Astrocyte (in vitro differentiated cells and primary cell): ENCODE measurements at regions not wholly inside any gene's neighbourhood (a gene's known extent, or its start where the extent isn't known, plus 50 kb on each side); places are given as distances from the start of the nearest gene placed in this dataset.

Experiments
- DNase-seq: peaks from one replicate; pipeline ENCODE4 v3.0.0-alpha.2; 2010; ENCODE audit warnings: low read depth
- FAIRE-seq: peaks from 2 replicates; lab custom pipeline; 2011; peaks lifted over from hg19 to GRCh38; lab: Jason Lieb, UNC
- H2AFZ ChIP-seq: 2 replicates; pipeline ENCODE4 v1.6.0; 2012; ENCODE audit warnings: low read depth, low read length, inconsistent platforms
- H3K27ac ChIP-seq: 2 replicates; pipeline ENCODE4 v1.5.1; 2011; ENCODE audit warnings: low read depth, low read length, inconsistent platforms
- H3K27me3 ChIP-seq: 2 replicates; pipeline ENCODE4 v1.6.0; 2011; ENCODE audit warnings: low read length, inconsistent platforms; ENCODE audit not compliant: insufficient read depth
- H3K36me3 ChIP-seq: 2 replicates; pipeline ENCODE4 v1.5.1; 2011; ENCODE audit warnings: low read length, inconsistent platforms; ENCODE audit not compliant: insufficient read depth
- H3K4me1 ChIP-seq: 2 replicates; pipeline ENCODE4 v1.5.1; 2011; ENCODE audit warnings: low read length, inconsistent platforms; ENCODE audit not compliant: insufficient read depth
- H3K4me2 ChIP-seq: 2 replicates; pipeline ENCODE4 v1.6.0; 2012; ENCODE audit warnings: low read length, inconsistent platforms
- H3K4me3 ChIP-seq: 2 replicates; pipeline ENCODE4 v1.5.1; 2011; ENCODE audit warnings: low read depth, mild to moderate bottlenecking, low read length, inconsistent platforms; ENCODE audit not compliant: insufficient read depth
- H3K79me2 ChIP-seq: 2 replicates; pipeline ENCODE4 v1.6.0; 2012; ENCODE audit warnings: mild to moderate bottlenecking, low read length, inconsistent platforms; ENCODE audit not compliant: insufficient read depth
- H3K9ac ChIP-seq: 2 replicates; pipeline ENCODE4 v1.6.0; 2012; ENCODE audit warnings: mild to moderate bottlenecking, low read length, inconsistent platforms
- H3K9me3 ChIP-seq: 2 replicates; pipeline ENCODE4 v1.5.1; 2012; ENCODE audit warnings: low read depth, mild to moderate bottlenecking, low read length, inconsistent platforms; ENCODE audit not compliant: insufficient read depth
- H4K20me1 ChIP-seq: 2 replicates; pipeline ENCODE4 v1.6.0; 2012; ENCODE audit warnings: low read length, inconsistent platforms; ENCODE audit not compliant: insufficient read depth
- H3K27ac Mint-ChIP-seq: one replicate; pipeline ENCODE4 v1.8.0; 2021; ENCODE audit warnings: mild to moderate bottlenecking, mixed read lengths; ENCODE audit not compliant: unreplicated experiment
- H3K27me3 Mint-ChIP-seq: one replicate; pipeline ENCODE4 v1.8.0; 2021; ENCODE audit warnings: low read depth, mixed read lengths; ENCODE audit not compliant: unreplicated experiment
- H3K36me3 Mint-ChIP-seq: one replicate; pipeline ENCODE4 v1.8.0; 2021; ENCODE audit warnings: low read depth, mixed read lengths; ENCODE audit not compliant: unreplicated experiment
- H3K4me1 Mint-ChIP-seq: one replicate; pipeline ENCODE4 v1.8.0; 2021; ENCODE audit warnings: low read depth, mixed read lengths; ENCODE audit not compliant: unreplicated experiment
- H3K4me3 Mint-ChIP-seq: one replicate; pipeline ENCODE4 v1.8.0; 2021; ENCODE audit warnings: mild to moderate bottlenecking, moderate library complexity, mixed read lengths; ENCODE audit not compliant: unreplicated experiment
- H3K9me3 Mint-ChIP-seq: one replicate; pipeline ENCODE4 v1.8.0; 2021; ENCODE audit warnings: mild to moderate bottlenecking, mixed read lengths; ENCODE audit not compliant: unreplicated experiment
- EZH2 ChIP-seq: IDR thresholded peaks from 2 replicates; pipeline ENCODE4 v1.6.1; 2012; ENCODE audit warnings: mild to moderate bottlenecking, low read length, inconsistent platforms; ENCODE audit not compliant: insufficient read depth
- TF ChIP-seq, protein P1 (sequence below): IDR thresholded peaks from 2 replicates; pipeline ENCODE4 v1.5.1; 2011; ENCODE audit warnings: low read depth, mild to moderate bottlenecking, inconsistent platforms, low read length, moderate library complexity; ENCODE audit not compliant: insufficient read depth

DNA sequence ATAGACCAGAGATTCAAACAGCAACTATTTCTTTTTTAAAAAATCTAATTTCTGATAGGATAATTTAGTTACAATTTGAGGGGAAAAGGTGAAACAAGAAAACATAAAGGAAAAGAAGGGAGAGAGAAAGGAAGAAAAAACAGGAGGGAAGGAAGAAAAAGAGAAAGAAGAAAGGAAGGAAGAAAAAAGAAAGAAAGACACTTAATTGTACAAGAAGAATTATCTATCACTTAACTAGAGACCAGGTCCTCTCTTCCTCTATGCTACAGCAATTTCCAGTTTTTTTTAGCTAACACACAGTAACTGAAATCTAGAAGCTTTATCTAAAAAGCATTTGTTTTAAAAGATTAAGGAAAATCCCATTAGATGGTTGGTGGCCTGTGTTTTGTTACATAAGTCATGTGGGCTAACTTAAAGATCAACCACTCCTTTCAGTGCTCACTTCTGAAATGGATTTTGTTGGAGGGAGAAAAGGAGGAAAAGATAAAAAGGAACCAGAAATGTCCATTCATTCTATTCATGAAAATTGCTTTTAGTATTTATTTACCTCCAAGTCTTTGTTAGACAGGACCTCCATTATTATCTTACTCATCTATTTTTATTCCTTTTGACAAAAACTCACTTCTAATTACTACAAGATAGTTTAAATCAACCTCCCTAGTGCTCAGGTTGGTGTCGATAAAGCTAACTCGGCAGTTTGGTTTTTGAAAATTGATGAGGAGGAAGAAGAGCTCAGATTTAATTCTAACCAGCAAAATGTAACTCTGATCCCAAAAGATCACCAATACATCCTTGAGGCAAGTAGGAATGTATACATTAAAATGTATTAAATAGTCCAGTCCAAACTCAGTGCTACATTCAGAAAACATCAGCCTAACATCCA lies 251.5 kb upstream of the FN1 start:
- Histone ChIP-seq H3K9me3 (no peaks in the 10 kb centered on the region), H3K27me3 (no peaks in the 10 kb centered on the region), H3K4me2 (no peak overlapping the region), H3K4me3 (no peak overlapping the region), H3K79me2 (no peaks in the 10 kb centered on the region), H3K4me1 (peaks cover 30% of the 10 kb centered on the region), H4K20me1 (no peaks in the 10 kb centered on the region), H3K9ac (no peak overlapping the region), H3K27ac (no peak overlapping the region), H2AFZ (no peak overlapping the region), H3K36me3 (no peaks in the 10 kb centered on the region)
- DNase-seq, result no peak
- no peaks in the 10 kb centered on the region for H3K9me3 Mint-ChIP-seq
- TF ChIP-seq, protein P1, sequence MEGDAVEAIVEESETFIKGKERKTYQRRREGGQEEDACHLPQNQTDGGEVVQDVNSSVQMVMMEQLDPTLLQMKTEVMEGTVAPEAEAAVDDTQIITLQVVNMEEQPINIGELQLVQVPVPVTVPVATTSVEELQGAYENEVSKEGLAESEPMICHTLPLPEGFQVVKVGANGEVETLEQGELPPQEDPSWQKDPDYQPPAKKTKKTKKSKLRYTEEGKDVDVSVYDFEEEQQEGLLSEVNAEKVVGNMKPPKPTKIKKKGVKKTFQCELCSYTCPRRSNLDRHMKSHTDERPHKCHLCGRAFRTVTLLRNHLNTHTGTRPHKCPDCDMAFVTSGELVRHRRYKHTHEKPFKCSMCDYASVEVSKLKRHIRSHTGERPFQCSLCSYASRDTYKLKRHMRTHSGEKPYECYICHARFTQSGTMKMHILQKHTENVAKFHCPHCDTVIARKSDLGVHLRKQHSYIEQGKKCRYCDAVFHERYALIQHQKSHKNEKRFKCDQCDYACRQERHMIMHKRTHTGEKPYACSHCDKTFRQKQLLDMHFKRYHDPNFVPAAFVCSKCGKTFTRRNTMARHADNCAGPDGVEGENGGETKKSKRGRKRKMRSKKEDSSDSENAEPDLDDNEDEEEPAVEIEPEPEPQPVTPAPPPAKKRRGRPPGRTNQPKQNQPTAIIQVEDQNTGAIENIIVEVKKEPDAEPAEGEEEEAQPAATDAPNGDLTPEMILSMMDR, result no peak
- no peak for TF ChIP-seq EZH2
- FAIRE-seq, result peak; percentile 20
- no peak overlapping the region for H3K4me3 Mint-ChIP-seq
- no peaks in the 10 kb centered on the region for H3K27me3 Mint-ChIP-seq
- H3K4me1 Mint-ChIP-seq, result peaks cover 39% of the 10 kb centered on the region
- peak overlapping the region; percentile 35 for H3K27ac Mint-ChIP-seq
- peaks cover 5% of the 10 kb centered on the region for H3K36me3 Mint-ChIP-seq

DNA sequence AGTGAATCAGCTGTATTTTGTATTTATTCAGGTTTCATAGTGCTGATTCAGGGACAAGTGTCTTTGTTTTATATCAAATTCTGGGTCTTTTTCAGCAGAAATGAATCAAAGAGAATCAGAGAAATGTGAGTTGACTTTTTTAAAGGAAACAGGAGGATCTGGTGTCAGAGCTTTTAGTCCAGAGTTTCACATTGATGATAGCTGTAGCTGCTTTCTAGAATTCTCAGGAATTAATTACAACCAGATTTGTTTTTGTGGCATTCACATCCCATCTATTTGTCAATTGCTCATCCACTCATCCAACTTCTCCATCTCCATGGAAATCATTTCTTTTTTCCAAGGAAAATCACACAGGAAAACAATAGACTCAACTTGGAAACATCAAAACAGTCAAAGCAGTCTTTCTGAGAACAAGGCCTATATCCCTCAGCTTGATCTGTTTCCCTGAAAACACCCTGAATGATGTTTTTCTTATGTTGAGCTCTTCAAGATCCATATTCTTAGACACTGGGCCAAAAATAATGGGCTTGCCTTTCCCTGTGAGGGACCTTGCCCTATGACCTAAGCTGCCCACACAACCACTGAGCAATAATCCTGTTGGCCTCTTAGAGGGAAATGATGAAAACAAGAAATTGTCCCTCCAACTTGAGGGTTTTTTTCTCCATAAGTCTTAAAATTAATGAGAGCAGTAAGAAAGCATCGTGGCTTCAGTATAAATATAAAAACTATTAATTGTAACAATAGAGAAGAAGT lies 249.5 kb upstream of the FN1 start:
- no peaks in the 10 kb centered on the region for H4K20me1 ChIP-seq
- H3K4me3 Mint-ChIP-seq, result no peak overlapping the region
- H3K4me1 ChIP-seq, result peaks cover 32% of the 10 kb centered on the region
- DNase-seq, result no peak
- peaks cover 41% of the 10 kb centered on the region for H3K4me1 Mint-ChIP-seq
- H3K27ac ChIP-seq, result peak overlapping the region; percentile 86
- H3K9me3 ChIP-seq, result no peaks in the 10 kb centered on the region
- no peaks in the 10 kb centered on the region for H3K27me3 ChIP-seq
- no peaks in the 10 kb centered on the region for H3K9me3 Mint-ChIP-seq
- H3K27ac Mint-ChIP-seq, result peak overlapping the region; percentile 48
- no peaks in the 10 kb centered on the region for H3K79me2 ChIP-seq
- H3K36me3 ChIP-seq, result no peaks in the 10 kb centered on the region
- TF ChIP-seq, protein P1, result no peak
- TF ChIP-seq EZH2, result no peak
- no peak overlapping the region for H3K4me3 ChIP-seq
- H3K27me3 Mint-ChIP-seq, result no peaks in the 10 kb centered on the region
- H3K9ac ChIP-seq, result peak overlapping the region; percentile 62
- H2AFZ ChIP-seq, result no peak overlapping the region
- peak overlapping the region; percentile 23 for H3K4me2 ChIP-seq
- no peak for FAIRE-seq
- H3K36me3 Mint-ChIP-seq, result peaks cover 5% of the 10 kb centered on the region
